Panc1 (cell line): ENCODE measurements at regions not wholly inside any gene's neighbourhood (a gene's known extent, or its start where the extent isn't known, plus 50 kb on each side); places are given as distances from the start of the nearest gene placed in this dataset.

Source experiments
- CTCF ChIP-seq: fragments of 450-650 bp; IDR thresholded peaks from 2 replicates; pipeline ENCODE4 v1.5.1; 2017; ENCODE audit warnings: mild to moderate bottlenecking
- POLR2AphosphoS5 ChIP-seq: IDR thresholded peaks from 2 replicates; pipeline ENCODE4 v1.6.1; 2012; ENCODE audit warnings: mild to moderate bottlenecking, low read depth, low read length, moderate library complexity
- SIN3A ChIP-seq: IDR thresholded peaks from 2 replicates; pipeline ENCODE4 v1.6.1; 2012; ENCODE audit warnings: low read depth, mild to moderate bottlenecking, low read length, moderate library complexity, borderline replicate concordance; ENCODE audit not compliant: insufficient read depth
- TF ChIP-seq, protein P1 (sequence below), 2 experiments: IDR thresholded peaks; 2 replicates each; pipeline ENCODE4 v1.6.1; 2011 to 2012; ENCODE audit warnings: low read depth in 2 of 2, control low read depth in 1 of 2, low read length in 1 of 2, mild to moderate bottlenecking in 1 of 2, moderate library complexity in 1 of 2; ENCODE audit not compliant: insufficient read depth in 1 of 2

- TF ChIP-seq CTCF (no peak), POLR2AphosphoS5 (no peak), SIN3A (no peak)
- TF ChIP-seq, protein P1, sequence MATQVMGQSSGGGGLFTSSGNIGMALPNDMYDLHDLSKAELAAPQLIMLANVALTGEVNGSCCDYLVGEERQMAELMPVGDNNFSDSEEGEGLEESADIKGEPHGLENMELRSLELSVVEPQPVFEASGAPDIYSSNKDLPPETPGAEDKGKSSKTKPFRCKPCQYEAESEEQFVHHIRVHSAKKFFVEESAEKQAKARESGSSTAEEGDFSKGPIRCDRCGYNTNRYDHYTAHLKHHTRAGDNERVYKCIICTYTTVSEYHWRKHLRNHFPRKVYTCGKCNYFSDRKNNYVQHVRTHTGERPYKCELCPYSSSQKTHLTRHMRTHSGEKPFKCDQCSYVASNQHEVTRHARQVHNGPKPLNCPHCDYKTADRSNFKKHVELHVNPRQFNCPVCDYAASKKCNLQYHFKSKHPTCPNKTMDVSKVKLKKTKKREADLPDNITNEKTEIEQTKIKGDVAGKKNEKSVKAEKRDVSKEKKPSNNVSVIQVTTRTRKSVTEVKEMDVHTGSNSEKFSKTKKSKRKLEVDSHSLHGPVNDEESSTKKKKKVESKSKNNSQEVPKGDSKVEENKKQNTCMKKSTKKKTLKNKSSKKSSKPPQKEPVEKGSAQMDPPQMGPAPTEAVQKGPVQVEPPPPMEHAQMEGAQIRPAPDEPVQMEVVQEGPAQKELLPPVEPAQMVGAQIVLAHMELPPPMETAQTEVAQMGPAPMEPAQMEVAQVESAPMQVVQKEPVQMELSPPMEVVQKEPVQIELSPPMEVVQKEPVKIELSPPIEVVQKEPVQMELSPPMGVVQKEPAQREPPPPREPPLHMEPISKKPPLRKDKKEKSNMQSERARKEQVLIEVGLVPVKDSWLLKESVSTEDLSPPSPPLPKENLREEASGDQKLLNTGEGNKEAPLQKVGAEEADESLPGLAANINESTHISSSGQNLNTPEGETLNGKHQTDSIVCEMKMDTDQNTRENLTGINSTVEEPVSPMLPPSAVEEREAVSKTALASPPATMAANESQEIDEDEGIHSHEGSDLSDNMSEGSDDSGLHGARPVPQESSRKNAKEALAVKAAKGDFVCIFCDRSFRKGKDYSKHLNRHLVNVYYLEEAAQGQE (IDR thresholded peaks at IDR 0.05; ENCODE audit: insufficient read depth in 1 of 2, low read depth in 2 of 2, low read length in 1 of 2): no peak
Measured at GRCh38 chr6:18334251-18334650, 52.9 kb upstream of the RNF144B start.
